Keratinocyte (primary cell): ENCODE measurements at regions not wholly inside any gene's neighbourhood (a gene's known extent, or its start where the extent isn't known, plus 50 kb on each side); places are given as distances from the start of the nearest gene placed in this dataset.

Source experiments
- CTCF ChIP-seq, 3 experiments: IDR thresholded peaks in 1 of 3; conservative IDR thresholded peaks in 1 of 3; optimal IDR thresholded peaks in 1 of 3; 2 replicates in 2 of 3; 3 replicates in 1 of 3; pipeline versions ENCODE3 to v1.5.1; 2011; ENCODE audit warnings: low read length in 3 of 3, mild to moderate bottlenecking in 3 of 3, moderate library complexity in 2 of 3, control low read depth in 1 of 3, inconsistent platforms in 1 of 3; ENCODE audit not compliant: insufficient read depth in 2 of 3; ENCODE audit errors: extremely low read depth in 1 of 3
- EZH2 ChIP-seq: IDR thresholded peaks from one replicate; pipeline ENCODE4 v1.6.1; 2012; ENCODE audit warnings: inconsistent platforms, mild to moderate bottlenecking, low read length, moderate library complexity

DNA sequence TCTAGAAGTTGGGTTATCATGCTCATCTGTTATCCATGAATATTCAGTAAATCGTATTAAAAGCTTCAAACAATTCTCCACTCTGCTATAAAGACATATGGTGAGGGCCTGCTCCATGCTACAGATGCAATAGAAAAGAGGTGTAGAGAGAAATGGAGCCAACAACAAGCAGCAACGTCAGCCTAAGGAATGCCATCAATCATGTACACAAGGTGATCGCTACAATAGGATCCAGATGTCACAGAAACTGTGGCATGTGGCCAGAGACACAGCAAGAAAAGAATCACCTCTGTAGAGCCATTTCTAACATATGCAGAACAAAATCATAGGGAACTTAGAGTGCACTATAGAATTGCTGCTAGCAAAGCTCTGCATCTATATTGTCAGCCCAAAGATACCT, 1188.1 kb downstream of the PCDH7 start:
- TF ChIP-seq CTCF (optimal IDR thresholded peaks at IDR 0.05 in 1 of 3, IDR thresholded peaks at IDR 0.05 in 1 of 3, conservative IDR thresholded peaks at IDR 0.05 in 1 of 3; ENCODE audit: extremely low read depth in 1 of 3, insufficient read depth in 2 of 3, low read length in 3 of 3) = no peak
- TF ChIP-seq EZH2 = no peak
